PFSK-1 (cell line): ENCODE measurements at regions not wholly inside any gene's neighbourhood (a gene's known extent, or its start where the extent isn't known, plus 50 kb on each side); places are given as distances from the start of the nearest gene placed in this dataset.

Source experiments
- POLR2AphosphoS5 ChIP-seq: IDR thresholded peaks from 2 replicates; pipeline ENCODE4 v1.6.1; 2012; ENCODE audit warnings: low read depth, mild to moderate bottlenecking, control low read depth, low read length, moderate library complexity
- TAF1 ChIP-seq: IDR thresholded peaks from 2 replicates; pipeline ENCODE4 v1.6.1; 2012; ENCODE audit warnings: low read length, control low read depth, borderline replicate concordance; ENCODE audit not compliant: insufficient read depth
- TF ChIP-seq, protein P1 (sequence below), 2 experiments: IDR thresholded peaks; 2 replicates each; pipeline versions ENCODE4 v1.6.1 to v1.8.0; 2011 to 2012; ENCODE audit warnings: low read depth in 2 of 2, low read length in 2 of 2, control low read depth in 1 of 2, inconsistent platforms in 1 of 2, mild to moderate bottlenecking in 1 of 2, moderate library complexity in 1 of 2; ENCODE audit not compliant: insufficient read depth in 1 of 2

DNA sequence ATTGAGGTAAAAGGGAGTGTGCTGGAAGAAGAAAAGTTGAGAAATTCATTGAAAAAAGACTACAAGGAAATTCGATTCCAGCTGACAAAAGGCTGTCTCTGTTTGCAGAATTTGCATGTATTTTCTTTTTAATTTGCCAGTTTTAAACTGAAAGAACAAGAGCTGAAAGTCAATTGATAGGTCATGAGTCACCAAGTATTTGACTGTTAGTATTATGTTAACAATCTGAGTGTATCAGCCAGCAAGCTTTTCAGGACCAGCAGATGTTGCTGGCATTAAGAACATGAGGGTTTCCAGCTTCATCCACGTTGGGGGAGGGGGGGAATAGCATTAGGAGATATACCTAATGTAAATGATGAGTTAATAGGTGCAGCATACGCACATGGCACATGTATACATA is 726.7 kb downstream of the METTL15 start:
- TF ChIP-seq POLR2AphosphoS5 (no peak), TAF1 (no peak)
- TF ChIP-seq, protein P1, sequence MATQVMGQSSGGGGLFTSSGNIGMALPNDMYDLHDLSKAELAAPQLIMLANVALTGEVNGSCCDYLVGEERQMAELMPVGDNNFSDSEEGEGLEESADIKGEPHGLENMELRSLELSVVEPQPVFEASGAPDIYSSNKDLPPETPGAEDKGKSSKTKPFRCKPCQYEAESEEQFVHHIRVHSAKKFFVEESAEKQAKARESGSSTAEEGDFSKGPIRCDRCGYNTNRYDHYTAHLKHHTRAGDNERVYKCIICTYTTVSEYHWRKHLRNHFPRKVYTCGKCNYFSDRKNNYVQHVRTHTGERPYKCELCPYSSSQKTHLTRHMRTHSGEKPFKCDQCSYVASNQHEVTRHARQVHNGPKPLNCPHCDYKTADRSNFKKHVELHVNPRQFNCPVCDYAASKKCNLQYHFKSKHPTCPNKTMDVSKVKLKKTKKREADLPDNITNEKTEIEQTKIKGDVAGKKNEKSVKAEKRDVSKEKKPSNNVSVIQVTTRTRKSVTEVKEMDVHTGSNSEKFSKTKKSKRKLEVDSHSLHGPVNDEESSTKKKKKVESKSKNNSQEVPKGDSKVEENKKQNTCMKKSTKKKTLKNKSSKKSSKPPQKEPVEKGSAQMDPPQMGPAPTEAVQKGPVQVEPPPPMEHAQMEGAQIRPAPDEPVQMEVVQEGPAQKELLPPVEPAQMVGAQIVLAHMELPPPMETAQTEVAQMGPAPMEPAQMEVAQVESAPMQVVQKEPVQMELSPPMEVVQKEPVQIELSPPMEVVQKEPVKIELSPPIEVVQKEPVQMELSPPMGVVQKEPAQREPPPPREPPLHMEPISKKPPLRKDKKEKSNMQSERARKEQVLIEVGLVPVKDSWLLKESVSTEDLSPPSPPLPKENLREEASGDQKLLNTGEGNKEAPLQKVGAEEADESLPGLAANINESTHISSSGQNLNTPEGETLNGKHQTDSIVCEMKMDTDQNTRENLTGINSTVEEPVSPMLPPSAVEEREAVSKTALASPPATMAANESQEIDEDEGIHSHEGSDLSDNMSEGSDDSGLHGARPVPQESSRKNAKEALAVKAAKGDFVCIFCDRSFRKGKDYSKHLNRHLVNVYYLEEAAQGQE (IDR thresholded peaks at IDR 0.05; ENCODE audit: insufficient read depth in 1 of 2, low read depth in 2 of 2, low read length in 2 of 2) = no peak
